ENCODE measurements at regions not wholly inside any gene's neighbourhood (a gene's known extent, or its start where the extent isn't known, plus 50 kb on each side); places are given as distances from the start of the nearest gene placed in this dataset.

DNA sequence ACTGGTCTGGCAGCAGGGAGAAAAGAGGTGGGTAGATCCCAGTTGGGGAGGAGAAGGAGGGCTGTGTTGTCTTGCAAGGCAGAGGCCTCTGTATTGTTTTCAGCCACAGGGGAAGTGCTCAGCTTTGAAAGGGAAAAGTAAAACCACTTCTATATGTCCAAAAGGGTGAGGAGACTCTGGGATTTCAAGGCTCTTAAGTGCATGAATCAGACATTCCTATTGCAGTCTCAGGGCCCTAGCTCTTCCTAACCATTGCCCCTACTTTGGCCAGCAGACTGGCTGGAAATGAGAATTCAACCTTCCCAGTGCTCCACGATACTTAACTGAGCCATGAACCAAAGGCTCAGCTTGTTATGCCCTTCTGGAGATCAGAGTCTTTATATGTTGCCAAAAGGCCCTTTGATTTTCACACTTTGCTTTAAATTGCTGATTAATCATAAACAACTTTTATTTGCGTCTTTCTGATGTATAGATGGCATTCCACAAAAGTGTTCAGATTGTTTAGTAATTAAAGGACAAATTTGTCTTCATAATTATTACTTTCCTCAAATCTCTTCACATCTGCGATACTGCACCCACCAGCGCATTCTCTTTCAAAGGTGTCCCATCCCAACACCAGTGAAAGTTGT is 313.8 kb upstream of the MMADHC start:
- no peak for DNase-seq
- Histone ChIP-seq H3K9me3 (no peaks in the 10 kb centered on the region), H3K27me3 (no peaks in the 10 kb centered on the region), H3K4me1 (no peaks in the 10 kb centered on the region), H3K27ac (no peak overlapping the region), H3K36me3 (no peaks in the 10 kb centered on the region), H3K4me3 (no peak overlapping the region)
- intact Hi-C loops (cut with DNase I; ENCODE audit: low total_unique reads): no loop called here
- 92 to 97% (median 96%) methylated on average over 4 of the region's 4 CpGs for WGBS, 5 donors
- no peak for TF ChIP-seq EP300 (IDR thresholded peaks at IDR 0.05)
- TF ChIP-seq POLR2A (IDR thresholded peaks at IDR 0.05): no peak
- TF ChIP-seq, protein P1, sequence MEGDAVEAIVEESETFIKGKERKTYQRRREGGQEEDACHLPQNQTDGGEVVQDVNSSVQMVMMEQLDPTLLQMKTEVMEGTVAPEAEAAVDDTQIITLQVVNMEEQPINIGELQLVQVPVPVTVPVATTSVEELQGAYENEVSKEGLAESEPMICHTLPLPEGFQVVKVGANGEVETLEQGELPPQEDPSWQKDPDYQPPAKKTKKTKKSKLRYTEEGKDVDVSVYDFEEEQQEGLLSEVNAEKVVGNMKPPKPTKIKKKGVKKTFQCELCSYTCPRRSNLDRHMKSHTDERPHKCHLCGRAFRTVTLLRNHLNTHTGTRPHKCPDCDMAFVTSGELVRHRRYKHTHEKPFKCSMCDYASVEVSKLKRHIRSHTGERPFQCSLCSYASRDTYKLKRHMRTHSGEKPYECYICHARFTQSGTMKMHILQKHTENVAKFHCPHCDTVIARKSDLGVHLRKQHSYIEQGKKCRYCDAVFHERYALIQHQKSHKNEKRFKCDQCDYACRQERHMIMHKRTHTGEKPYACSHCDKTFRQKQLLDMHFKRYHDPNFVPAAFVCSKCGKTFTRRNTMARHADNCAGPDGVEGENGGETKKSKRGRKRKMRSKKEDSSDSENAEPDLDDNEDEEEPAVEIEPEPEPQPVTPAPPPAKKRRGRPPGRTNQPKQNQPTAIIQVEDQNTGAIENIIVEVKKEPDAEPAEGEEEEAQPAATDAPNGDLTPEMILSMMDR (IDR thresholded peaks at IDR 0.05): no peak
- no peak for TF ChIP-seq POLR2AphosphoS5 (IDR thresholded peaks at IDR 0.05)

DNA sequence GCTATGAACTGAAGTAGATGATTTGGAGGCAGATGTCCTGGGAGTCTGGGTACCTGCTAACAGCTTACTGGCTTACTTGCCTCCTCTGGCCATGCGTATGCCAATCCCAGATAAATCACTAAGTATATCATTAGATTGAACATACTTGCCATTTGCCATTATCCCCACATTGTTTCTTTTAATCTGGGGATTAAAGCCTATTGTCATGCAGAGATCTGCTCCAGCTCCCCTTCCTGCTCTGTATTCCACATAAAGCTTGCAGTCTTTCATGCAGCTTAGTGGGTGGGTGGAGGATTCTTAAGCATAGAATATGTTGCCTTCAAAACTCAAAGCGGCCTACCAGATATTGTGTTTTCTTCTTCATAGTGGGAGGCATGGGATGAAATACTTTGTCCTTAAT is 311.8 kb upstream of the MMADHC start:
- H3K27ac ChIP-seq: no peak overlapping the region
- H3K4me1 ChIP-seq: no peaks in the 10 kb centered on the region
- TF ChIP-seq POLR2AphosphoS5 (IDR thresholded peaks at IDR 0.05) (no peak), POLR2A (IDR thresholded peaks at IDR 0.05) (no peak), EP300 (IDR thresholded peaks at IDR 0.05) (no peak)
- TF ChIP-seq, protein P1 (IDR thresholded peaks at IDR 0.05): no peak
- no peak overlapping the region for H3K4me3 ChIP-seq
- no peak for DNase-seq
- H3K9me3 ChIP-seq: no peaks in the 10 kb centered on the region
- no peaks in the 10 kb centered on the region for H3K27me3 ChIP-seq
- 91 to 94% (median 93%) methylated on average over 2 of the region's 2 CpGs for WGBS, 5 donors
- intact Hi-C loops (cut with DNase I; ENCODE audit: low total_unique reads): no loop called here
- H3K36me3 ChIP-seq: no peaks in the 10 kb centered on the region

DNA sequence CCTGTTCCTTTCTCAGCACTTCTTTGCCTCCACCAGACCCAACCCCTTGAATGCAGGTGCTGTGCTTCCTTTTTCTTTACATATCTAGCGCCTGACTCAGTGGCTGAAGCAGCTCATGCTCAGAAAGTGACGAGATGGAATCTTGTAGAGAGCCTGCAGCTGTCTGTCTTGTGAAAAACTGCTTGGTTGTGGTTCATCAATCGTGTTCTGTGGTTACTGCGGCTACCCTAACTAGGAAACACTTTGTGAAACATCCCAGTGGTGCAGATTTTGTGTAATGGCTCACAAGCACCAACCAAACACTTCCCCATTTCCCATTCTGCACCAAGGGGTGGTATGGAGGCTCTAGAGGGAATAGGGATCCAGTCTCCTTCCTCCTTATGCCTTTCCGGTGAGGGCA is 307.2 kb upstream of the MMADHC start:
- DNase-seq: no peak
- no peaks in the 10 kb centered on the region for H3K27me3 ChIP-seq
- no peak overlapping the region for H3K27ac ChIP-seq
- 69 to 86% (median 74%) methylated on average over 5 of the region's 5 CpGs for WGBS, 5 donors
- no peaks in the 10 kb centered on the region for H3K9me3 ChIP-seq
- H3K36me3 ChIP-seq: no peaks in the 10 kb centered on the region
- H3K4me1 ChIP-seq: no peaks in the 10 kb centered on the region
- intact Hi-C loops (cut with DNase I; ENCODE audit: low total_unique reads): no loop called here
- TF ChIP-seq POLR2AphosphoS5 (IDR thresholded peaks at IDR 0.05) (no peak), POLR2A (IDR thresholded peaks at IDR 0.05) (no peak), EP300 (IDR thresholded peaks at IDR 0.05) (no peak)
- TF ChIP-seq, protein P1 (IDR thresholded peaks at IDR 0.05): no peak
- H3K4me3 ChIP-seq: no peak overlapping the region

GRCh38 chr2:149894226-149894625 is 306.7 kb upstream of the MMADHC start:
- TF ChIP-seq EP300 (IDR thresholded peaks at IDR 0.05) (no peak), POLR2AphosphoS5 (IDR thresholded peaks at IDR 0.05) (no peak), POLR2A (IDR thresholded peaks at IDR 0.05) (no peak)
- TF ChIP-seq, protein P1 (IDR thresholded peaks at IDR 0.05): no peak
- no peak for DNase-seq
- H3K27me3 ChIP-seq: no peaks in the 10 kb centered on the region

More at GRCh38 chr2:149894226-149894625, 306.7 kb upstream of the MMADHC start:
- intact Hi-C loops (cut with DNase I; ENCODE audit: low total_unique reads): no loop called here
- H3K36me3 ChIP-seq: no peaks in the 10 kb centered on the region
- no peaks in the 10 kb centered on the region for H3K4me1 ChIP-seq
- WGBS, 5 donors: 37 to 64% (median 56%) methylated on average over 1 of the region's 1 CpG
- no peak overlapping the region for H3K4me3 ChIP-seq
- H3K27ac ChIP-seq: no peak overlapping the region
- H3K9me3 ChIP-seq: no peaks in the 10 kb centered on the region

All from stomach (tissue), 8 donors.